ENCODE measurements at regions not wholly inside any gene's neighbourhood (a gene's known extent, or its start where the extent isn't known, plus 50 kb on each side); places are given as distances from the start of the nearest gene placed in this dataset.

DNA sequence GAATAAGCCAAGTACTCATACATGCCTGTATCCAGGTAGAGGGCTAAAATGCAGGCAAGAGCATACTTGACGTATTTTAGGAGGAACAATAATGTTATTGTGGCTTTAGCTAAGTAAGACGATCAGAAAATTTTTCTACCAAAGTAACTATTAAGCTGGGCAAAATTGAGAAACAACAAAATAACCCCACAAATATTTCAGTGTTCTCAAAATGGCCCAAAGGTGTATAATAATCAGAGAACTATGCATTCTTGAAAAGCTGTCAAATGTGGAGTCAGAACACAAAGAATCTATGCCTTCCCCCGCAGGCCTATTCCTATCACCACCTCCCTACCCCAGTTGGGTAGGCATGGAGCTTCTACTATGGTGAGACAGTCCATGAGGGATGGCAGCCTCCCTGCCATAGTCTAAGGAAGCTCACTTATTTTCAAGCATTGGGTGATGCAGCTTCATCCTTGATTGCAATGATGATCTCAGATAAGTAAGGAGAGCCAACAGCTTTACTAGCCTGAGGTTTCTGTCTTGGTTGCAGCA is 1132.5 kb upstream of the SPRY2 start (continued):
- TF ChIP-seq HOXB5 (CRISPR knock-in tag; IDR thresholded peaks at IDR 0.05) (no peak), ZNF302 (CRISPR knock-in tag; IDR thresholded peaks at IDR 0.05) (no peak), ZC3H11A (IDR thresholded peaks at IDR 0.05) (no peak), CBX2 (IDR thresholded peaks at IDR 0.05; ENCODE audit: borderline replicate concordance, low read depth) (no peak)
- TF ChIP-seq, protein P1, sequence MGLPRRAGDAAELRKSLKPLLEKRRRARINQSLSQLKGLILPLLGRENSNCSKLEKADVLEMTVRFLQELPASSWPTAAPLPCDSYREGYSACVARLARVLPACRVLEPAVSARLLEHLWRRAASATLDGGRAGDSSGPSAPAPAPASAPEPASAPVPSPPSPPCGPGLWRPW (IDR thresholded peaks at IDR 0.05), result no peak

DNA sequence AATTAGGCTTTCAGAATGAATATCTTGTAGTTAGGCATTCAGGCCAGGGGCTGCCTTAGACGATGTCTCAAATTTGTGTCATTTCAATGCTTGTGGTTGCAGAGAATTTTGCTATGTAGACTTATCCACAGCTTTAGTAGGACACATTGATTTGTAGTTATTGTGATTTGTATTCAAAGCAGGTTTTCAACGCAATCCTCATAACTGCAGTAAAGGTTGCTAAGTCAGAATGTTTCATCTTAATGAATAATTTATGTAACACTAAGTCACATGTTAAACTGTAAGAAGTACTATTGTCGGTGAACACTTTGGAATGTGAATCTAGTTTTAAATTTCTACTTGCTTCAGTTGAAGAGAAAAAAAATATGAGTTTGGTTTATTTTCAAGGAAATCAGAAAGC is 1117.2 kb upstream of the SPRY2 start:
- ChIA-PET POLR2A (no interaction called here), CTCF (no interaction called here)
- FAIRE-seq, result no peak
- DNase-seq (ENCODE audit: low read depth in 1 of 2, low spot score in 1 of 2), result no peak
- TF ChIP-seq, protein P2, sequence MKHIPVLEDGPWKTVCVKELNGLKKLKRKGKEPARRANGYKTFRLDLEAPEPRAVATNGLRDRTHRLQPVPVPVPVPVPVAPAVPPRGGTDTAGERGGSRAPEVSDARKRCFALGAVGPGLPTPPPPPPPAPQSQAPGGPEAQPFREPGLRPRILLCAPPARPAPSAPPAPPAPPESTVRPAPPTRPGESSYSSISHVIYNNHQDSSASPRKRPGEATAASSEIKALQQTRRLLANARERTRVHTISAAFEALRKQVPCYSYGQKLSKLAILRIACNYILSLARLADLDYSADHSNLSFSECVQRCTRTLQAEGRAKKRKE (CRISPR knock-in tag; IDR thresholded peaks at IDR 0.05; ENCODE audit: low read depth), result no peak
- TF ChIP-seq FOSL2 (IDR thresholded peaks at IDR 0.05), result no peak
- no peak for TF ChIP-seq FOSL2 (CRISPR knock-in tag; IDR thresholded peaks at IDR 0.05)
- no peak for TF ChIP-seq GATA3 (IDR thresholded peaks at IDR 0.05; ENCODE audit: borderline replicate concordance)
- TF ChIP-seq, protein P3, sequence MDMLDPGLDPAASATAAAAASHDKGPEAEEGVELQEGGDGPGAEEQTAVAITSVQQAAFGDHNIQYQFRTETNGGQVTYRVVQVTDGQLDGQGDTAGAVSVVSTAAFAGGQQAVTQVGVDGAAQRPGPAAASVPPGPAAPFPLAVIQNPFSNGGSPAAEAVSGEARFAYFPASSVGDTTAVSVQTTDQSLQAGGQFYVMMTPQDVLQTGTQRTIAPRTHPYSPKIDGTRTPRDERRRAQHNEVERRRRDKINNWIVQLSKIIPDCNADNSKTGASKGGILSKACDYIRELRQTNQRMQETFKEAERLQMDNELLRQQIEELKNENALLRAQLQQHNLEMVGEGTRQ (IDR thresholded peaks at IDR 0.05), result no peak
- no peak for TF ChIP-seq HEYL (CRISPR knock-in tag; IDR thresholded peaks at IDR 0.05)
- no peak for TF ChIP-seq HOXA7 (CRISPR knock-in tag; IDR thresholded peaks at IDR 0.05)
- TF ChIP-seq ZC3H11A (IDR thresholded peaks at IDR 0.05), result no peak
- TF ChIP-seq NR3C1 (IDR thresholded peaks at IDR 0.05), result no peak
- TF ChIP-seq TFCP2L1 (CRISPR knock-in tag; IDR thresholded peaks at IDR 0.05), result no peak
- no peak for TF ChIP-seq POLR2AphosphoS2 (conservative IDR thresholded peaks at IDR 0.05; ENCODE audit: low read length)
- TF ChIP-seq, protein P4, sequence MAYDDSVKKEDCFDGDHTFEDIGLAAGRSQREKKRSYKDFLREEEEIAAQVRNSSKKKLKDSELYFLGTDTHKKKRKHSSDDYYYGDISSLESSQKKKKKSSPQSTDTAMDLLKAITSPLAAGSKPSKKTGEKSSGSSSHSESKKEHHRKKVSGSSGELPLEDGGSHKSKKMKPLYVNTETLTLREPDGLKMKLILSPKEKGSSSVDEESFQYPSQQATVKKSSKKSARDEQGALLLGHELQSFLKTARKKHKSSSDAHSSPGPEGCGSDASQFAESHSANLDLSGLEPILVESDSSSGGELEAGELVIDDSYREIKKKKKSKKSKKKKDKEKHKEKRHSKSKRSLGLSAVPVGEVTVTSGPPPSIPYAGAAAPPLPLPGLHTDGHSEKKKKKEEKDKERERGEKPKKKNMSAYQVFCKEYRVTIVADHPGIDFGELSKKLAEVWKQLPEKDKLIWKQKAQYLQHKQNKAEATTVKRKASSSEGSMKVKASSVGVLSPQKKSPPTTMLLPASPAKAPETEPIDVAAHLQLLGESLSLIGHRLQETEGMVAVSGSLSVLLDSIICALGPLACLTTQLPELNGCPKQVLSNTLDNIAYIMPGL (CRISPR knock-in tag; IDR thresholded peaks at IDR 0.05; ENCODE audit: borderline replicate concordance), result no peak
- TF ChIP-seq RFX5 (IDR thresholded peaks at IDR 0.05), result no peak
- no peak for TF ChIP-seq NFE2L2 (conservative IDR thresholded peaks at IDR 0.05; ENCODE audit: low read length)
- no peak for TF ChIP-seq SMC3 (IDR thresholded peaks at IDR 0.05)
- TF ChIP-seq BHLHE40 (IDR thresholded peaks at IDR 0.05; ENCODE audit: low read depth, low read length), result no peak
- TF ChIP-seq FOSB (CRISPR knock-in tag; IDR thresholded peaks at IDR 0.05), result no peak
- TF ChIP-seq, protein P5, sequence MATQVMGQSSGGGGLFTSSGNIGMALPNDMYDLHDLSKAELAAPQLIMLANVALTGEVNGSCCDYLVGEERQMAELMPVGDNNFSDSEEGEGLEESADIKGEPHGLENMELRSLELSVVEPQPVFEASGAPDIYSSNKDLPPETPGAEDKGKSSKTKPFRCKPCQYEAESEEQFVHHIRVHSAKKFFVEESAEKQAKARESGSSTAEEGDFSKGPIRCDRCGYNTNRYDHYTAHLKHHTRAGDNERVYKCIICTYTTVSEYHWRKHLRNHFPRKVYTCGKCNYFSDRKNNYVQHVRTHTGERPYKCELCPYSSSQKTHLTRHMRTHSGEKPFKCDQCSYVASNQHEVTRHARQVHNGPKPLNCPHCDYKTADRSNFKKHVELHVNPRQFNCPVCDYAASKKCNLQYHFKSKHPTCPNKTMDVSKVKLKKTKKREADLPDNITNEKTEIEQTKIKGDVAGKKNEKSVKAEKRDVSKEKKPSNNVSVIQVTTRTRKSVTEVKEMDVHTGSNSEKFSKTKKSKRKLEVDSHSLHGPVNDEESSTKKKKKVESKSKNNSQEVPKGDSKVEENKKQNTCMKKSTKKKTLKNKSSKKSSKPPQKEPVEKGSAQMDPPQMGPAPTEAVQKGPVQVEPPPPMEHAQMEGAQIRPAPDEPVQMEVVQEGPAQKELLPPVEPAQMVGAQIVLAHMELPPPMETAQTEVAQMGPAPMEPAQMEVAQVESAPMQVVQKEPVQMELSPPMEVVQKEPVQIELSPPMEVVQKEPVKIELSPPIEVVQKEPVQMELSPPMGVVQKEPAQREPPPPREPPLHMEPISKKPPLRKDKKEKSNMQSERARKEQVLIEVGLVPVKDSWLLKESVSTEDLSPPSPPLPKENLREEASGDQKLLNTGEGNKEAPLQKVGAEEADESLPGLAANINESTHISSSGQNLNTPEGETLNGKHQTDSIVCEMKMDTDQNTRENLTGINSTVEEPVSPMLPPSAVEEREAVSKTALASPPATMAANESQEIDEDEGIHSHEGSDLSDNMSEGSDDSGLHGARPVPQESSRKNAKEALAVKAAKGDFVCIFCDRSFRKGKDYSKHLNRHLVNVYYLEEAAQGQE (IDR thresholded peaks at IDR 0.05), result no peak
- TF ChIP-seq JUN (IDR thresholded peaks at IDR 0.05), result no peak
- H3K4me3 ChIP-seq, result no peak overlapping the region
- 38% methylated on average over 3 of the region's 3 CpGs for WGBS (ENCODE audit: missing lambda C conversion rate)
- no peak overlapping the region for H3K4me2 ChIP-seq
- H3K27ac ChIP-seq, result no peak overlapping the region
- ATAC-seq, result no peak
- no peaks in the 10 kb centered on the region for H3K4me1 ChIP-seq
- no peaks in the 10 kb centered on the region for H3K9me3 ChIP-seq

Measured in A549 (cell line).